GM08714 (cell line): ENCODE measurements at regions not wholly inside any gene's neighbourhood (a gene's known extent, or its start where the extent isn't known, plus 50 kb on each side); places are given as distances from the start of the nearest gene placed in this dataset.

Experiments
- H3K4me3 ChIP-seq: fragments of 200-500 bp; sonication (Bioruptor generic); 2 replicates; pipeline ENCODE4 v1.5.1; 2014; ENCODE audit warnings: mild to moderate bottlenecking, low read length, inconsistent platforms
- ZNF274 ChIP-seq: IDR thresholded peaks from 2 replicates; pipeline ENCODE4 v1.6.1; 2012; ENCODE audit warnings: mild to moderate bottlenecking, low read depth, low read length

- no peak for TF ChIP-seq ZNF274
- no peak overlapping the region for H3K4me3 ChIP-seq
Measured at GRCh38 chr7:56188823-56189346, 72.7 kb upstream of the NUPR2 start.

GRCh38 chr7:56188376-56188775 lies 72.2 kb upstream of the NUPR2 start:
- no peak for TF ChIP-seq ZNF274
- H3K4me3 ChIP-seq, result no peak overlapping the region

- no peak for TF ChIP-seq ZNF274
Measured at GRCh38 chr7:56181010-56181409, 64.8 kb upstream of the NUPR2 start.

GRCh38 chr7:56175771-56176170 lies 59.6 kb upstream of the NUPR2 start:
- TF ChIP-seq ZNF274, result no peak
- H3K4me3 ChIP-seq, result no peak overlapping the region

More at GRCh38 chr7:56181010-56181409, 64.8 kb upstream of the NUPR2 start:
- no peak overlapping the region for H3K4me3 ChIP-seq

- H3K4me3 ChIP-seq, result no peak overlapping the region
- TF ChIP-seq ZNF274, result no peak
Measured at GRCh38 chr7:56174875-56175760, 58.9 kb upstream of the NUPR2 start.

- no peak overlapping the region for H3K4me3 ChIP-seq
- TF ChIP-seq ZNF274, result no peak
Measured at GRCh38 chr7:56174346-56174874, 58.2 kb upstream of the NUPR2 start.
